ENCODE measurements at regions not wholly inside any gene's neighbourhood (a gene's known extent, or its start where the extent isn't known, plus 50 kb on each side); places are given as distances from the start of the nearest gene placed in this dataset.

- no peak for TF ChIP-seq ARHGAP35 (CRISPR knock-in tag; IDR thresholded peaks at IDR 0.05; ENCODE audit: borderline replicate concordance)
- TF ChIP-seq PBX2 (CRISPR knock-in tag; IDR thresholded peaks at IDR 0.05): no peak
- no peak for TF ChIP-seq KLF15 (CRISPR knock-in tag; IDR thresholded peaks at IDR 0.05; ENCODE audit: borderline replicate concordance)
- TF ChIP-seq MAX (IDR thresholded peaks at IDR 0.05): no peak
- TF ChIP-seq CBX5 (CRISPR knock-in tag; IDR thresholded peaks at IDR 0.05; ENCODE audit: borderline replicate concordance): no peak
- TF ChIP-seq NR2F1 (CRISPR knock-in tag; IDR thresholded peaks at IDR 0.05): no peak
- TF ChIP-seq SP2 (CRISPR knock-in tag; IDR thresholded peaks at IDR 0.05): no peak
- TF ChIP-seq ZNF431 (CRISPR knock-in tag; IDR thresholded peaks at IDR 0.05; ENCODE audit: borderline replicate concordance, low read depth): no peak
- TF ChIP-seq FOXP4 (CRISPR knock-in tag; IDR thresholded peaks at IDR 0.05): no peak
- TF ChIP-seq ZNF788 (CRISPR knock-in tag; IDR thresholded peaks at IDR 0.05; ENCODE audit: borderline replicate concordance): no peak
- no peak for TF ChIP-seq BCLAF1 (IDR thresholded peaks at IDR 0.05)
- TF ChIP-seq CTCF (CRISPR knock-in tag; IDR thresholded peaks at IDR 0.05): no peak
- no peak for TF ChIP-seq ZNF619 (CRISPR knock-in tag; IDR thresholded peaks at IDR 0.05)
- TF ChIP-seq ZNF121 (CRISPR knock-in tag; IDR thresholded peaks at IDR 0.05): no peak
These were observed 400.4 kb upstream of the DIPK2B start for GRCh38 chrX:45601052-45601451.
